SK-N-SH (cell line): ENCODE measurements at regions not wholly inside any gene's neighbourhood (a gene's known extent, or its start where the extent isn't known, plus 50 kb on each side); places are given as distances from the start of the nearest gene placed in this dataset.

Source experiments
- CTCF ChIA-PET: fragments of 300-600, 350-600 bp; formaldehyde crosslinking; extraction: SDS; loops from one replicate; lab custom pipeline; 2021; lab: Yijun Ruan, JAX
- POLR2A ChIA-PET: fragments of 350-600 bp; sonication (Branson Sonifier 250); formaldehyde crosslinking; extraction: SDS; loops from one replicate; lab custom pipeline; 2020; ENCODE audit warnings: antibody characterized with exemption, inconsistent platforms; lab: Yijun Ruan, JAX
- DNase-seq: peaks from one replicate; pipeline ENCODE4 v3.0.0; 2012
- H2AFZ ChIP-seq: fragments of 200-600 bp; sonication (generic); 2 replicates; pipeline ENCODE4 v1.8.1; 2016; ENCODE audit warnings: antibody characterized with exemption, mild to moderate bottlenecking, low read depth
- H3F3A ChIP-seq: fragments of 200-600 bp; sonication (generic); replicated peaks from 2 replicates; pipeline ENCODE3; 2016; ENCODE audit warnings: antibody characterized with exemption, mild to moderate bottlenecking; ENCODE audit not compliant: insufficient read depth
- H3K27ac ChIP-seq, 2 experiments: fragments of 200-500 bp in 1 of 2; fragments of 200-600 bp in 1 of 2; sonication (Bioruptor generic) in 1 of 2; sonication (generic), shearing (Covaris generic) in 1 of 2; 2 replicates each; pipeline versions ENCODE4 v1.5.1 to v1.6.1; 2014 to 2016; ENCODE audit warnings: low read depth in 2 of 2, inconsistent platforms in 1 of 2, low read length in 1 of 2, mild to moderate bottlenecking in 1 of 2, mixed read lengths in 1 of 2
- H3K27me3 ChIP-seq: fragments of 200-600 bp; sonication (generic), shearing (Covaris generic); 2 replicates; pipeline ENCODE4 v1.6.1; 2016; ENCODE audit warnings: mixed run types; ENCODE audit not compliant: insufficient read depth
- H3K36me3 ChIP-seq, 2 experiments: fragments of 200-500 bp in 1 of 2; fragments of 200-600 bp in 1 of 2; sonication (Bioruptor generic) in 1 of 2; sonication (generic) in 1 of 2; replicated peaks in 1 of 2; 2 replicates each; pipeline versions ENCODE3 to v1.5.1; 2014 to 2016; ENCODE audit warnings: low read length in 1 of 2, mild to moderate bottlenecking in 1 of 2; ENCODE audit not compliant: insufficient read depth in 2 of 2, control insufficient read depth in 1 of 2
- H3K4me1 ChIP-seq, 2 experiments: fragments of 200-500 bp in 1 of 2; fragments of 200-600 bp in 1 of 2; sonication (Bioruptor generic) in 1 of 2; sonication (generic), shearing (Covaris generic) in 1 of 2; 2 replicates each; pipeline versions ENCODE4 v1.5.1 to v1.6.1; 2014 to 2016; ENCODE audit warnings: low read depth in 1 of 2, low read length in 1 of 2, mixed run types in 1 of 2; ENCODE audit not compliant: insufficient read depth in 2 of 2, control insufficient read depth in 1 of 2
- H3K4me2 ChIP-seq: fragments of 200-600 bp; sonication (generic), shearing (Covaris generic); 2 replicates; pipeline ENCODE4 v1.6.1; 2017; ENCODE audit warnings: mixed run types
- H3K4me3 ChIP-seq, 2 experiments: fragments of 200-500 bp in 1 of 2; fragments of 200-600 bp in 1 of 2; sonication (Bioruptor generic) in 1 of 2; sonication (generic), shearing (Covaris generic) in 1 of 2; 2 replicates each; pipeline versions ENCODE4 v1.5.1 to v1.8.1; 2014 to 2016; ENCODE audit warnings: low read depth in 2 of 2, inconsistent platforms in 1 of 2, low read length in 1 of 2, mild to moderate bottlenecking in 1 of 2, mixed read lengths in 1 of 2, moderate library complexity in 1 of 2
- H3K79me2 ChIP-seq: fragments of 200-600 bp; sonication (generic); 2 replicates; pipeline ENCODE4 v1.8.1; 2017; ENCODE audit warnings: mild to moderate bottlenecking; ENCODE audit not compliant: insufficient read depth
- H3K9ac ChIP-seq: fragments of 200-600 bp; sonication (generic); 2 replicates; pipeline ENCODE4 v1.6.1; 2017; ENCODE audit warnings: mixed run types
- H3K9me2 ChIP-seq: fragments of 200-600 bp; sonication (generic); 2 replicates; pipeline ENCODE4 v1.6.1; 2017; ENCODE audit warnings: mixed run types
- H3K9me3 ChIP-seq: fragments of 200-600 bp; sonication (generic); 2 replicates; pipeline ENCODE4 v1.6.1; 2017; ENCODE audit warnings: mixed run types, mild to moderate bottlenecking, moderate library complexity
- H4K20me1 ChIP-seq: fragments of 200-600 bp; sonication (generic); 2 replicates; pipeline ENCODE4 v1.6.1; 2017; ENCODE audit warnings: mild to moderate bottlenecking, mixed run types; ENCODE audit not compliant: insufficient read depth
- CHD2 ChIP-seq: fragments of 150-350 bp; IDR thresholded peaks from 2 replicates; pipeline ENCODE4 v1.6.1; 2018; ENCODE audit warnings: low read length; ENCODE audit not compliant: partially characterized antibody
- CTCF ChIP-seq: fragments of 200-600 bp; sonication (generic); IDR thresholded peaks from 2 replicates; pipeline ENCODE4 v1.6.1; 2017; ENCODE audit warnings: antibody characterized with exemption, mild to moderate bottlenecking, moderate library complexity
- EP300 ChIP-seq, 2 experiments: IDR thresholded peaks; 2 replicates each; pipeline versions ENCODE4 v1.4.0 to v1.6.1; 2012; ENCODE audit warnings: borderline replicate concordance in 1 of 2, low read depth in 1 of 2, low read length in 1 of 2
- EZH2phosphoT487 ChIP-seq: fragments of 200-600 bp; sonication (generic); IDR thresholded peaks from 2 replicates; pipeline ENCODE4 v1.6.1; 2017; ENCODE audit warnings: low read depth, mixed run types, mild to moderate bottlenecking, antibody characterized with exemption, moderate library complexity, borderline replicate concordance
- FOSL2 ChIP-seq: IDR thresholded peaks from 2 replicates; pipeline ENCODE4 v1.4.0; 2012; ENCODE audit warnings: low read depth, mild to moderate bottlenecking, moderate library complexity, borderline replicate concordance
- FOXM1 ChIP-seq: IDR thresholded peaks from 2 replicates; pipeline ENCODE4 v1.4.0; 2012; ENCODE audit warnings: low read depth, mild to moderate bottlenecking
- GATA2 ChIP-seq: sonication (generic); formaldehyde crosslinking; IDR thresholded peaks from 2 replicates; pipeline ENCODE4 v1.5.0; 2020; ENCODE audit warnings: mild to moderate bottlenecking, missing genetic modification reagents
- IRF3 ChIP-seq: fragments of 150-350 bp; IDR thresholded peaks from 2 replicates; pipeline ENCODE4 v1.6.1; 2016; ENCODE audit warnings: mild to moderate bottlenecking, low read depth, low read length
- JUND ChIP-seq: IDR thresholded peaks from 2 replicates; pipeline ENCODE4 v1.4.0; 2012
- NFIC ChIP-seq: IDR thresholded peaks from 2 replicates; pipeline ENCODE4 v1.4.0; 2012; ENCODE audit warnings: borderline replicate concordance
- NRF1 ChIP-seq: IDR thresholded peaks from 2 replicates; pipeline ENCODE4 v1.6.1; 2012; ENCODE audit warnings: low read depth, mild to moderate bottlenecking, low read length
- REST ChIP-seq: IDR thresholded peaks from 2 replicates; pipeline ENCODE4 v1.6.1; 2012; ENCODE audit warnings: mild to moderate bottlenecking, low read depth, low read length, moderate library complexity
- RXRA ChIP-seq: IDR thresholded peaks from 2 replicates; pipeline ENCODE4 v1.4.0; 2012; ENCODE audit warnings: low read depth, mild to moderate bottlenecking, borderline replicate concordance
- SIN3A ChIP-seq: IDR thresholded peaks from 2 replicates; pipeline ENCODE4 v1.6.1; 2012; ENCODE audit warnings: low read depth, mild to moderate bottlenecking, low read length, moderate library complexity, borderline replicate concordance
- SMC3 ChIP-seq: IDR thresholded peaks from 2 replicates; pipeline ENCODE4 v1.6.1; 2012; ENCODE audit warnings: low read depth, low read length, improper control_type of control experiment
- TAF1 ChIP-seq: IDR thresholded peaks from 2 replicates; pipeline ENCODE4 v1.6.1; 2012; ENCODE audit warnings: low read depth, mild to moderate bottlenecking, low read length, moderate library complexity, borderline replicate concordance
- TEAD4 ChIP-seq: IDR thresholded peaks from 2 replicates; pipeline ENCODE4 v1.4.0; 2012; ENCODE audit warnings: mild to moderate bottlenecking, borderline replicate concordance; ENCODE audit not compliant: insufficient read depth
- YY1 ChIP-seq: IDR thresholded peaks from 2 replicates; pipeline ENCODE4 v1.4.0; 2012; ENCODE audit warnings: low read depth, mild to moderate bottlenecking
- WGBS: methylation state at CpG from one replicate; pipeline ENCODE4 v1.1.6; 2017; ENCODE audit warnings: low lambda C conversion rate; 5-methylcytosine and 5-hydroxymethylcytosine counted together
- TF ChIP-seq, protein P1 (sequence below): IDR thresholded peaks from 2 replicates; pipeline ENCODE4 v1.4.0; 2012; ENCODE audit warnings: low read depth, borderline replicate concordance
- TF ChIP-seq, protein P2 (sequence below): IDR thresholded peaks from 2 replicates; pipeline ENCODE4; 2012

GRCh38 chr7:146057958-146058357 lies 58.6 kb upstream of the CNTNAP2 start:
- 11% methylated on average over 6 of the region's 6 CpGs for WGBS
- Histone ChIP-seq H3K4me3 (no peak overlapping the region), H4K20me1 (no peaks in the 10 kb centered on the region), H3K9me2 (no peaks in the 10 kb centered on the region), H3K4me2 (no peak overlapping the region), H3K4me1 (no peaks in the 10 kb centered on the region), H3K36me3 (no peaks in the 10 kb centered on the region), H3K9me3 (0 out of 2 replicates have a peak, but pooled peaks cover 4% of the 10 kb centered on the region), H3K9ac (no peak overlapping the region), H3K27ac (no peak overlapping the region), H2AFZ (no peak overlapping the region), H3F3A (no peaks in the 10 kb centered on the region), H3K79me2 (no peaks in the 10 kb centered on the region), H3K27me3 (no peaks in the 10 kb centered on the region)
- DNase-seq, result no peak
- ChIA-PET POLR2A (no interaction called here), CTCF (interaction anchor here (1.6 kb wide), 1 partner anchor 32 kb away, joined by 5 read pairs; no protein-coding TSS in a partner anchor)
- TF ChIP-seq GATA2 (no peak), FOSL2 (no peak), REST (no peak), JUND (no peak), EP300 (IDR thresholded peaks at IDR 0.05; ENCODE audit: borderline replicate concordance in 1 of 2, low read depth in 1 of 2, low read length in 1 of 2) (no peak), NRF1 (no peak), EZH2phosphoT487 (no peak), IRF3 (no peak), SIN3A (no peak), NFIC (no peak), CHD2 (no peak), TEAD4 (no peak), CTCF (no peak), SMC3 (no peak), YY1 (no peak), RXRA (no peak), TAF1 (no peak), FOXM1 (no peak)
- TF ChIP-seq, protein P1, sequence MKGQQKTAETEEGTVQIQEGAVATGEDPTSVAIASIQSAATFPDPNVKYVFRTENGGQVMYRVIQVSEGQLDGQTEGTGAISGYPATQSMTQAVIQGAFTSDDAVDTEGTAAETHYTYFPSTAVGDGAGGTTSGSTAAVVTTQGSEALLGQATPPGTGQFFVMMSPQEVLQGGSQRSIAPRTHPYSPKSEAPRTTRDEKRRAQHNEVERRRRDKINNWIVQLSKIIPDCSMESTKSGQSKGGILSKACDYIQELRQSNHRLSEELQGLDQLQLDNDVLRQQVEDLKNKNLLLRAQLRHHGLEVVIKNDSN, result no peak
- TF ChIP-seq, protein P2, sequence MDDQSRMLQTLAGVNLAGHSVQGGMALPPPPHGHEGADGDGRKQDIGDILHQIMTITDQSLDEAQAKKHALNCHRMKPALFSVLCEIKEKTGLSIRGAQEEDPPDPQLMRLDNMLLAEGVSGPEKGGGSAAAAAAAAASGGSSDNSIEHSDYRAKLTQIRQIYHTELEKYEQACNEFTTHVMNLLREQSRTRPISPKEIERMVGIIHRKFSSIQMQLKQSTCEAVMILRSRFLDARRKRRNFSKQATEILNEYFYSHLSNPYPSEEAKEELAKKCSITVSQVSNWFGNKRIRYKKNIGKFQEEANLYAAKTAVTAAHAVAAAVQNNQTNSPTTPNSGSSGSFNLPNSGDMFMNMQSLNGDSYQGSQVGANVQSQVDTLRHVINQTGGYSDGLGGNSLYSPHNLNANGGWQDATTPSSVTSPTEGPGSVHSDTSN, result no peak
